Urothelium cell line (cell line): ENCODE measurements at regions not wholly inside any gene's neighbourhood (a gene's known extent, or its start where the extent isn't known, plus 50 kb on each side); places are given as distances from the start of the nearest gene placed in this dataset.
A peak's percentile ranks its signal among the peaks of the same experiment; 100 is the strongest.

Source experiments
- DNase-seq: peaks from one replicate; pipeline ENCODE4 v3.0.0; 2011; ENCODE audit warnings: low spot score, mixed read lengths
- FAIRE-seq: peaks from 2 replicates; lab custom pipeline; 2011; peaks lifted over from hg19 to GRCh38; lab: Jason Lieb, UNC

DNA sequence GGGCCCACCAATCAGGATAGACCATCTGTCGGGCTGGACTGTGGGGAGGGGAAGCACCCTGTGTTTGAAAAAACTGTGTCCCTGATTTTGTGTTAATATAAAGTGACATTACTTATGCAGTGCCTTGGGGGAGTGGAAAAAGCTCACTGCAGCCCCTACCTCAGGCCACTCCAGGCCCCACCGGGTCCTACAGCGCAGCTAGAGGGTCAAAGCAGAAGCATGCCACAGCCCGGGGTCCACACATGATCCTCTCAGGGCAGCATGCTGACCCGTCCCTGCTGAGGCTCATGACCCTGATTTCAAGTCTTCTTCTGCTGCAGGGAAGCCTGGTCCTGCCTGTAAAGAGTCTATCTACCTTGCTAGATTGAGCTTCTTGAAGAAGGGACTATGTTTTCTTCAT, 133.0 kb upstream of the PLCB4 start:
- FAIRE-seq (no peak), DNase-seq (no peak)

DNA sequence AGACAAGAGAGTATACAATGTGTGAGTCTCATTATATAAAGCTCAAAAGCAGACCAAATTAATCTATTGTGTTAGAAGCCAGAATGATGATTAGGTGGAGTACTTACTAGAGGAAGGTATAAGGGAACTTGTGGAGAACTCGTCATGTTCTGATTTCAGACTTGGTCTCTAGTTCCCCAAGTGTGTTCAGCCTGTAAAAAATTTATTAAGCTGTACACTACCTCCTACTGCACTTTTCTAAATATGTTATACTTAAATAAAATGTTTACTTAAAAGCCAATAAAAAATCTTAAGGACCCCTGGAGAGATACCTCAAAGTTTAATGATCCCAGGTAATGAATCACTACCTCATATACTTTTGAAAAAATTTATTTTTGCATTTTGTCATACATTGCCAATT, 130.4 kb upstream of the PLCB4 start:
- FAIRE-seq (no peak), DNase-seq (no peak)

DNA sequence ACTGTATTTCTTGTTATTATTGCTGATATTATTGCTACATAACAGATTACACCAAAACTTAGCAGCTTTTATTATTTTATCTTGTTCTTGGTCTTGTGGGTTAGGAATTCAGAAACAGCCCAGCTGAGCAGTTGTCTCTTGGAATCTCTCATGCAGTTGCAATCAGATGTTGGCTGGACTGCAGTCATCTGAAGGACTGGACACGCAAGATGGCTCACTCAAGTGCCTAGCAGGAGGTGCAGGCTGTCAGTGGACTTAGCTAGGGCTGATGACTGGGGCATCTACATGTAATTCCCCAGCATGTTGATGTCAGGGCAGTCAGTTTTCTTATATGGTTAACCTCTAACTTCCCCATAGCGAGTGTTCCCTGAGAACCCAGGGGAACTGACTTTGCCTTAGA, 128.6 kb upstream of the PLCB4 start:
- DNase-seq (no peak), FAIRE-seq (no peak)

DNA sequence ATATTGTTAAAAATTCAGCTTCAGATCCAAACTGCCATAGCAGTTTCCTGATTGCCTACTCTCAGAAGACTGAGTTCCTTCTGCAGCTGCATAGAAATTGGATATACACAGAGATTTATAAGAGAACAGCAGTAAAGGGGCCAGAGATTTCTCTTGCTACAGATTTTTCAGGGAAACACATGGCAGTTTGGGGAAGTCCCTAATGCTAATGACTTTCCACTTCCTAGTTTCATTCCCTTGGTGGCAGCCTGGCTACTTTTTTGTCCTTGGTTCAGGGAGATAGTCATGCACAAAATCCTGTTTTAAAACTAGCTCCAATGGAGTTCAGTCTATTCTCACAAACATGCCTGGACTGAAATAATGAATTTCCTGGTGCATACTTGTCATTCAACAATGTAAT, 125.3 kb upstream of the PLCB4 start:
- no peak for DNase-seq
- no peak for FAIRE-seq

DNA sequence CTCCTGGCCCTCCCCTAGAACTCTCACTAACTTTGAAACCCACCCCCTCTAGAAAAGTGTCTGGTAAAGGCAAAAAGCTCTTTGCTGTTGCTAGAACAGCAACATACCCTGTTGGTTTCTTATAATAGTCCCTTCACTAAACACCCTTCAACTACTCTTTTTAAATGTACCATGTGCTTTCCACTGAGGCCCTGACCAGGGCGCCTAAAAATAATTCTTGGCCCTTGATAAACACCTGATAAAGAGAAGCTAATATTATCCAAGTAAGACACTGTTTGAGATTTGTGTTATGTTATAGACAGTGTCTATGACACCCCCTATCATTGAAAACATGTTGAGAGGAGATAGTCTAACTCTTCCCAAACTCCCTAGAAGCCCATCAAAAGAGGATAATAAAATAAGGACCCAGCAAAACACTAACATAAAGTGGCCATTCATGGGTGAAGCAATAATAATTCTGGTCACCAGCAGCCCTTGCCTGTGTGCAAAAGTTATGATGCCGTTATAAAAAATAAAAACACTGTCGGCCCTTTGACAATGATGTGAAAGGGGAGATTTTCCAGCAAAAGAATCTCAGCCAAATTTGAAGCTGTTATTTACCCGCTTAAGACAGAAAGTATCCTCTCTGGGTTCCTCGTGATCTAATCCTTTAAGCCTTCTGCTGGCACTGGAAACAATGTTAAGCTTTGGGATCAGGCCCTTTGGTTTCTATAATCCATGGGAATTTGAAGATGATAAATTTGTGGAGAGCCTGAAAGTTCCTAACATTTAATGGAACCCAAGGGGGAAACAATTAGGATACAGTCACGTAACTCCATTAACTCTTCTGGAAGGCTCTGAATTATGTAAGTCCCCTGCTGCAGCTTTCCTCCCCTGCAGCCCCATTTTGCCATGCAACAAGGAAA, 122.6 kb upstream of the PLCB4 start:
- no peak for DNase-seq

DNA sequence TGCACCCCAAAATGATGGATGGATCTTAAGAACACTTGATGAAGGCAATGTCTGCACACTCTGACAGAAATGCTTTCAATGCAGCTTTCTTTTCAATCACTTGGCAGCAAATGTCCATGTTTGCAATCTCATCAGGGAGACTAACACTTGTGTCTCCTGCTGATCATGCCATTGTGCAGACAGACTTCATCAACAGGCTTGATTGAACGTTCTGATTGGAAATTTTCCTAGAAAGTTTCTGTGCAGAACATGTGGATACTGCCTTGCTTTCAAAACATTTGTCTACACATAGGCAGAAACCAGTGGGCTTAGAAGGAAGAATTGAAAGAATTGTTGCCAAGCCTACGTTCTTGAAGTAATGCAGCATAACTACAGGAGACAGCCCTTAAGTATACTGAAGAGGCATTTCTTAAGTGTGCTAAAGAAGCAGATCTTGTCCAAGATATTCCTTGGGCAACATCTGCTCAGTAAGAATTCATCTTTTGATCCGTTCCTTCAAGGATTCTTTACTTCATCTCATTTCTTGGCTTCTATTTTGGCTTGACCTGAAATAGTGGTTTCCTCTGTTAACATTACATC, 120.4 kb upstream of the PLCB4 start:
- no peak for DNase-seq
- FAIRE-seq, result no peak

More for the DNA sequence above, 122.6 kb upstream of the PLCB4 start:
- no peak for FAIRE-seq

DNA sequence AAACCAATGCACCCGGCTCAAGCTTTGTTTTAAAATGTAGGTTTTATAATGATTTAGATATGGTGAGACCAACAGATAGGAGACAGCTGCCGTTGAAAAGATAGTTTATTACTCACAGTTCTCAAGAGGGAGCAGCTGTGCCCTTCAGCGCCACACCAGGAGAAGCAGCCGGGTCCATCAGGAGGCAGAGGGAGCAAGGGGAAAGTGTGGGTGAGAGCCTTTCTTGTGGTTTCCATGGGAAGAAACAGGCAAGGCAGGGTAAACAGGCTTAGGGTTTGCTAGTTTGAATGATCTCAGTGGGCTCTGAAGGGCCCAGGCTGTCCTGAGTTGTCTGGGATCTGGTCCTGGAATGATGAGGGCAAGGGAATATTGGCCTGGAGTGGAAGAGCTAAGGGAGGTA, 117.7 kb upstream of the PLCB4 start:
- no peak for FAIRE-seq
- no peak for DNase-seq

DNA sequence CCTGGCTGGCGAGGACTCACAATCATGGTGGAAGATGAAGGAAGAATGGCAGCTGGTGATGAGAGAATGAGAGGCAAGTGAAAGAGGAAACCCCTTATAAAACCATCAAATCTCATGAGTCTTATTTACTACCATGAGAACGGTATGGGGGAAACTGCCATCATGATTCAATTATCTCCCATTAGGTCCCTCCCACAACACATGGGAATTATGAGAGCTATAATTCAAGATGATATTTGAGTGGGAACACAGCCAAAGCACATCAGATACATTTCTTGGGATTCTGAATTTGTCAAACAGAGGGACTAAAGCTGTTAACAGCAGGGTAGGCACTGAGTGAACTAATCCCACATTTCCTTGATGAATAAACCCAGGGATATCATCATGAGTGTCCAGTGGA, 116.2 kb upstream of the PLCB4 start:
- FAIRE-seq (no peak), DNase-seq (no peak)

DNA sequence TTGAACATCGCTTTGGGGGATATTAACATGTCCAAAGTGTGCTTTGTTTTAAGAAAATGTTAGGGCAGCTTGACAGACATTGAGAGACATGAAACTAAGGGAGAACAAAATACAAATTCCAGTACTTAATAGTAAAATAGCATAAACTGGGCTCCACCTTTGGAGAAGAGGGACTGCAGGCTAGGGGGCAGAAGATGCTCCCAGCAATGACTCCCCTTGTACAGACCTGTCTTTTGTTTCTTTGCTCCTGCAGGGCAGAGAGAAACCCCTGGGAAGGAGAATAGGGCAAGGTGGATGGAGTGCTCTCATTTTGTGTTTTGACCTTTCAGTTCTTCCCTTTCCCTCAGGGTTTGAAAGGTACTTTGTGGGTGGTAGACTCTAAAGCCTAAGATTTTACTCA, 115.6 kb upstream of the PLCB4 start:
- FAIRE-seq, result no peak
- no peak for DNase-seq

DNA sequence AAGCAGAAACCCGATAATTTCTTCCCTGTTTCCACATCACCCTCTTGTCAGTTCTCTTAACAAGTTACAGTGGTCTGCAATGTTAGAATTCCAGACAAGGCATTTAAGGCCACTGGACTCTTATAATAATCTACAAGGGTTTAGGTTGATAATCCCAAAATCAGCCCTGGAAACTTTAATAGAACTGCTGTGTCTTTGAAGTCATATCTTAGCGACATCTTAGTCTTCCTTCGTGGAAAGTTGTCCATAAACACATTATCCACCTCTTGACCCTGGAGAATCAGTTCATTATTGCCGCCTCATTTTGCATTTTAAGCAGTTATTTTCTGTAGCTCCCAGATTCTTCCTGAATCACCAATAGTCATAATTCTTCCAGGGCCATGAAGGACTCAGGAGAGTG, 108.6 kb upstream of the PLCB4 start:
- DNase-seq (no peak), FAIRE-seq (no peak)

DNA sequence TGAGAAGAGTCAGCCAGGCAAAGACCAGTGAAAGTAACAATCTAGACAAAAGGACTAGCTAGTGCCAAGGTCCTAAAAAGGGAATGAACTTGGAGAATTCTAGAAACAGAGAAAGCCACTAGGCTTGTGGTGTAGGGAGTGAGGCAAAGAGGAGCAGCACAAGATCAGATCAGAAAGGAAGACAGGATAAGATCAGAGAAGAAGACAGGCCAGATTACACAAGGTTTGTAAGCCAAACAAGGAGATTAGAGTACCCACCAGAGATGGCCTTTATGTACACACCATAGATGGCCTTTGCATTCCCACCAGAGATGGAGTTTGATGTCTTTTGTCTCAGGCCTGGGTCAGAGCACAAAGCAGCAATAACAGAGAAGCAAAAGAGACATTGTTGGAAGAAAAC, 105.6 kb upstream of the PLCB4 start:
- no peak for FAIRE-seq
- no peak for DNase-seq

DNA sequence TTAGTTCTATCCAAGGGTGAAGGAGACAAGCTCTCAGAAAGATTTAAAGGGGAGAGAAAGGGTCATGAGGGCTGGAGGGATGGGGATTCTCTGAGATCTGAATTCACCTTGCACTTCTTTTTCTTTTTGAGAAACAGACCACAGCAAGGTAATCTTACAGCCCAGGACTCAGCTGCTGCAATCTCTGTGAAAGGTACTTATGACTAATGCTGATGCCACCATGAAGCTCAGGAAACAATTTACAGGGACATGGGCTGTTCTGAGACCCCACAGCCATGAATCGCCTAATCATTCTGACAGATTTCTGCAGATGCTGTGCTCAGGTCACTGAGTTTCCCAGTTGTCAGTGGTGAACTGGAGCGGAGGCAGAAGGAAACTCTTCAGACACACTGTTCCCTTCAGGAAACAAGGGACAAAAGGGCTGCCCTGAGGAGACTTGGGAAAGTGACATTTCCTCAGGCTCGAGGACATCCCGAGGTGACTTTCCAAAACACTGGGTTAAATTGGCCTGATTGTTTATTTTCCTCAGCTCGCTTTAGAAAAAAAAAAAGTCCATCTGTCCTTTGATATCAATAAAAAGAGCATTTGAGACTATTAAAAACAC, 103.8 kb upstream of the PLCB4 start:
- FAIRE-seq, result no peak
- DNase-seq, result no peak

DNA sequence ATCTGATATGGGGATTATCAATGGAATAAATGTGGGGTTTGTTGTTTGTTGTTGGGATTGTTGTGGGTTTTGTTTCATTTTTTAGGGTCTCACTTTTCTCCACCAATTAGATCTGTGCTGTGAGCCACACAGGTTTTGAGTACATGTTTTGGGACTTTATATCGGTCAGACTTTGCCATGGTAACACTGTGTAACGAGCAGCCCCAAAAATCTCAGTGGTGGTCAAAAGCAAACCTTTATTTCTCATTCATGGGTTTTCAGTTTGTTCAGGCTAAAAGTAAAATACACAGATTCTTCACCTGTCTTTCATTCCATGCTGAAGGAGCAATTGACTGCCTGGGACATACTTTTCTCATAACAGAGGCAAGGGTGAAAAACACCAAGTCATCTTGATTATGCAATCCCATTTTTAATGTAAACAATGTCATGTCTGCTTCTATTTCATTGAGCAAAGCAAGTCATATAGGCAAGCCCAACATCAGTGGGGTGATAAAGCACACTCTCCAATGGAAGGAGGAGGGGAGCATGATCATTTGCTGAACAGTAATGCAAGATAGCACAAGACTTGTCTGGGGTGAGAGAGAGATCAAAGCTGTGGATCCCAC, 101.1 kb upstream of the PLCB4 start:
- peak; percentile 27 for FAIRE-seq

DNA sequence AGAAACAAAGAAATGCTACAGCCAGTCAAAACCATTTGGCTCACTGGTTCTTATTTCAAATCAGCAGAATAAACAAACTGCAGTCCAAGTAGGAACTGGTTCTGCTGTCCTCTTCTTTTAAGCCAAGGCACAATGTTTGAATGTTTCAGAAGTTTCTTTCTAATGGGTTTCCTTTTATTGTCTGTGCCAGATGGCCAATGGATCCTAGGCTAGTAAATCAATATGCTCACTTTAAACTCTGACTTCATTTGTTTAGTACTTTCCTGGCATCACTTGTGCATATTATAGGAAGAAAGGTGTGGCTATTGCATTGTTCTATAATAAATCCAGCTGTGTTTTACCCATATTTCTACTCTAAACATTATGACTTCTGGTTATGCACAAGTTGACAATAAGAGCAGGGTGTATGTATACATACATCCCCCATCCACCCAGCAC, 99.7 kb upstream of the PLCB4 start:
- FAIRE-seq (no peak), DNase-seq (no peak)

More for the DNA sequence above, 101.1 kb upstream of the PLCB4 start:
- no peak for DNase-seq

DNA sequence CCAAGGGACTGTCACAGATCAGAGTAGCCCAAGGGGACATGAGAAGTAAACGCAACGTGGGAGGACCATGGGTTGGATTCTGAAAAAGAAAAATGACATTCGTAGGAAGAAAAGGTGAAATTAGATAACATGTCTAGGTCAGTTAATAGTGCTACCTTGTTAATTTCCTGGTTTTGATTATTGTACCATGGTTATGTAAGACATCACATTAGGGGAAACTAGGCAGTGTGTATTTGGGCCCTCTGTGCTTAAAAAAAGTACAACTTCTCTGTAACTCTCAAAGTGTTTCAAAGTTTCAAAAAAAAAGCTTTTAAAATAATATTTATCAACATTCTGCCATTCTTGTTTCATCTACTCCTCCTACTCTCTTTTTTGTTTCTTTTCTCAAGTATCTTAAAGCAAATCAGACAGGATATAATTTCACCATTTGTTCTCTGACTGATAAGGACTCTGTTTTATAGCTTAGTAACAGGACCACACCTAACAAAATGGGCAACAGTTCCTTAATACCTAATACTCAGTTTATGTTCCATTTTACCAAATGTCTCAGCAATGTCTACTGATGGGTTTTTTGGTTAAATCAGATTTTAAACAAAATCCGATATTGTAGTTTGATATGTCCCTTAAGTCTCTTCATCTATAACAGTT, 97.1 kb upstream of the PLCB4 start:
- DNase-seq (no peak), FAIRE-seq (no peak)

DNA sequence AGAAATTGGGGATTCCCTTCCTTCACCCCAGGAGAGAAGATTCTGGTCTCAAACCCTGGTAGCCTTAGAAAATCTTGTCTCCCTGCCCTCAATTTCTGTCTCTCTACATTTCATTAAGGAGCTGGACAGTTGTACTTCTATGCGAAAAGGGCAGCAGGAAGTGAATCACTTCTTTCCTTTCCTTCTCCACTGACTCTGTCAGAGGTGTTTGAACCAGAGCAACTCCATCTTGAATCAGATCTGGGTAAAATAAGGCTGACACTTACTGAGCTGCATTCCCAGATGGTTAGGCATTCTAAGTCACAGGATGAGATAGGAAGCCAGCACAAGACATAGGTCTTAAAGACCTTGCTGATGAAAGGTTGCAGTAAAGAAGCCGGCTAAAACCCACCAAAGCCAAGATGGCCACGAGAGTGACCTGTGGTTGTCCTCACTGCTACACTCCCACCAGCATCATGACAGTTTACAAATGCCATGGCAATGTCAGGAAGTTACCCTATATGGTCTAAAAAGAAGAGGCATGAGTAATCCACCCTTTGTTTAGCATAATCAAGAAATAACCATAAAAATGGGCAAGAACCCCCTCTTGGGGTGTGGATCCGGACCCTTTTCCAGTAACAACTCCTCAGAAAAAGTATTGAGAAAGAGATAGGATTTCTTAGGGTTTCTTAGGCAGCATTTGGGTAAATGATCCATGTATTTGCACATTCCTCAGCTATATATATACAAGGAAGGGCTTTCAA, 95.8 kb upstream of the PLCB4 start:
- FAIRE-seq (no peak), DNase-seq (no peak)

DNA sequence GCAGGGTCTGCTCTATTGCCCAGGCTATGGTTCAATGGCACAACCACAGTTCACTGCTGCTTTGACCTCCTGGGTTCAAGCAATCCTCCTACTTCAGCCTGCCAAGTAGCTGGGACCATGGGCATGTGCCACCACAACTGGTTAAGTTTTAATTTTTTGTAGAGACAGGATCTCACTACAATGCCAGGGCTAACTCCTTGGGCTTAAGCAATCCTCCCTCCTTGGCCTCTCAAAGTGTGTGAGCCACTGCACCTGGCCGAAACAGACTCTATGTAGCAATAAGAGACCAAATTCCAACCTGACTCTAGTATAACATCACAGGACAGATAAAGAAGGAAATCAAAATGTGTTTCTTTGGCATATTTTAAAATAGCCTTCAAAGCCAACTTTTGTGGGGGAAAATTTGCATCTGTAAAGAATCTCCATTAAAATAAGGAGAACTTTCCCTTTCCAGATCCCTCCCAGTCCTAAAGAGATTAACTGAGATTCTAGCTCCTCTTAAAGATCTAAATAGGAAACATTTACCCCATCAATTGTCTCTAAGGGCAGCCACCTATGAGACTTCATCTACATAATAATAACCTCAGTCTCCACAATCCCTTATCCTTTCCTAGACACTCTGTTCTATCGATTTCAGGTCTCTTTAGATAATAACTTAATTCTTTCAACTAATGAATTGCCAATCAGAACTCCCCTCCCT, 94.7 kb upstream of the PLCB4 start:
- DNase-seq (no peak), FAIRE-seq (no peak)

DNA sequence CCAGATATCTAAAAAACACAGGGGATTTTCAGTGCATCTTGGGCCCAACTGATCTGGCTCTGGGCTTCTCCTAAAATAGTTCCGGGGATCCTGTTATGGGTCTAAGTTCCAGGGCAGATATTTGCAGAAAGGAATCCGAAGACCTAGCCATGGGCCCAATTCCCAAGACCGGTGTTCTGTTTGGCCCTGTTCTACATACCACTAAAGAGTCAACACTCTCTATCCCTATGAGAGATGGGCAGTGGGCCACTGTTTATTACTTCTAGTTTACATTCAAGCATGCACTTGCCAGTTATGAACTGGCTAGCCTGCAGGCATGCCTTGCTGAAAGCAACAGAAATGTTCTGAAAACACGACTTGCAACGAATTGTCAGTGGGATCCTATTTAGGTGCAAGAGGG, 87.4 kb upstream of the PLCB4 start:
- DNase-seq, result no peak
- no peak for FAIRE-seq

DNA sequence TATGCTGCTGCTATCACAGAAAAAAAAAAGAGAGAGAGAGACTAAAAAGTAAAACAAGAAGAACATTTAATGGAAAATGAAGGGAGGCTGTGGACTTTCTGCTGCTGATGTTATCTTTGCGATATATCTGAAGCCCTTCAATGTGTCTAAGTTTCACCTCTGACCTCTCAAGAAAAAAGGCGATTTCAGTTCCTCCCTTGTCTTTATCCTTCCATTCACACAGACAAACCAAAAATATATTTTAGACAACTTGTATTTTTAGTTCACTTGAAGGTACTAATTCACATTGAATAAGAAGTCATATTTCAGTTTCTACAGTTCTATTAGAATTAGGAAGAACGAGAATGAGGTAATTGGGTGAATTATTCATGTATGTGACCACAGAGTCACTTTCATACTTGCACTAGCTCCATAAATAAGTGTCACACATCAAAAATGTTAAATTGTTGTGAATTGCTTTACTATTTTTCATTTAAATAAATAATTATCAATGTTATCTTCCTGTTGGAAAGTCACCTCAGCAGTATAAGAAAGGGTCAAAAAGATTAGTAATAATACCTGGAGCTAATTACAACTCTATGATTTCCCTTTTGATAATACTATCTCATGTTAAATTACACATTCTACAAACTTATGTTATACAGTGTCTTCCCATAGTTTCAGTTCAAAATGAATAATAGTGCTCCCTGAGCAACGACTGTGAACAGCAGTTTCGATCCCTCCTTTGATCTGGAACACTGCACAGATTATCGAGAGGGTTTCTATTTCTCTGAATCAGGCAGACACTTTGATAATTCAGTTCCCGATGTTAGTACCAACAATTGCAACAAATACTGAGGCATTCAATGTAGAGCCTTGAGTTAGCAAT, 85.2 kb upstream of the PLCB4 start:
- no peak for DNase-seq
- FAIRE-seq, result no peak
